IMR-90 (cell line): ENCODE measurements at regions not wholly inside any gene's neighbourhood (a gene's known extent, or its start where the extent isn't known, plus 50 kb on each side); places are given as distances from the start of the nearest gene placed in this dataset.

Source experiments
- ATAC-seq: fragments of 200-7000 bp; cut with Tn5 transposase; 2 replicates; pipeline ENCODE4 v1.9.1; 2020; ENCODE audit warnings: low read depth, mild to moderate bottlenecking, moderate library complexity
- BruUV-seq: library from RNA; stranded (reverse); fragments of 400-500 nt; replicated peaks from 2 replicates; lab custom pipeline; 2021; lab: Mats Ljungman, UMichigan
- CTCF ChIA-PET: fragments of 300-600 bp; formaldehyde crosslinking; extraction: SDS; loops from one replicate; lab custom pipeline; 2021; ENCODE audit warnings: antibody characterized with exemption; lab: Yijun Ruan, JAX
- POLR2A ChIA-PET: fragments of 300-600 bp; sonication (Branson Sonifier 250); formaldehyde crosslinking; loops from one replicate; lab custom pipeline; 2022; ENCODE audit warnings: antibody characterized with exemption; ENCODE audit not compliant: unreplicated experiment; lab: Charles Lee
- DNase-seq: peaks from one replicate; pipeline ENCODE4 v3.0.0; 2013
- H2AFZ ChIP-seq: replicated peaks from 2 replicates; pipeline ENCODE3; 2013; ENCODE audit warnings: low read length, mild to moderate bottlenecking; ENCODE audit not compliant: poor library complexity
- H2AK5ac ChIP-seq: 2 replicates; pipeline ENCODE4 v1.6.1; 2013; ENCODE audit warnings: low read depth, low read length, inconsistent platforms
- H2AK9ac ChIP-seq: replicated peaks from 2 replicates; pipeline ENCODE3; 2013; ENCODE audit warnings: mild to moderate bottlenecking, low read depth, low read length, moderate library complexity; ENCODE audit not compliant: poor library complexity
- H2BK120ac ChIP-seq: 2 replicates; pipeline ENCODE4 v1.6.1; 2013; ENCODE audit warnings: low read depth, low read length, inconsistent platforms
- H2BK15ac ChIP-seq: 3 replicates; pipeline ENCODE4 v1.6.1; 2013; ENCODE audit warnings: low read depth, low read length, inconsistent platforms
- H2BK20ac ChIP-seq: 2 replicates; pipeline ENCODE4 v1.6.1; 2013; ENCODE audit warnings: low read depth, mild to moderate bottlenecking, inconsistent platforms, low read length, moderate library complexity
- H2BK5ac ChIP-seq: 2 replicates; pipeline ENCODE4 v1.6.1; 2013; ENCODE audit warnings: mild to moderate bottlenecking, low read depth, low read length, inconsistent platforms; ENCODE audit not compliant: poor library complexity, severe bottlenecking
- H3K14ac ChIP-seq: replicated peaks from 2 replicates; pipeline ENCODE4 v1.6.1; 2013; ENCODE audit warnings: low read depth, low read length, inconsistent platforms
- H3K18ac ChIP-seq: 2 replicates; pipeline ENCODE4 v1.6.1; 2013; ENCODE audit warnings: low read depth, low read length, control low read depth
- H3K23ac ChIP-seq: 2 replicates; pipeline ENCODE4 v1.6.1; 2013; ENCODE audit warnings: low read depth, low read length, inconsistent platforms
- H3K27ac ChIP-seq: 2 replicates; pipeline ENCODE4 v1.5.1; 2013; ENCODE audit warnings: mild to moderate bottlenecking, control low read depth, low read length; ENCODE audit not compliant: insufficient read depth
- H3K27me3 ChIP-seq: 2 replicates; pipeline ENCODE4 v1.6.1; 2013; ENCODE audit warnings: low read length; ENCODE audit not compliant: control insufficient read depth, insufficient read depth
- H3K36me3 ChIP-seq: 2 replicates; pipeline ENCODE4 v1.6.1; 2013; ENCODE audit warnings: low read length, mixed read lengths; ENCODE audit not compliant: control insufficient read depth, insufficient read depth
- H3K4ac ChIP-seq: 2 replicates; pipeline ENCODE4 v1.6.1; 2013; ENCODE audit warnings: low read depth, low read length, inconsistent platforms
- H3K4me1 ChIP-seq: 2 replicates; pipeline ENCODE4 v1.6.1; 2013; ENCODE audit warnings: low read length, mixed read lengths; ENCODE audit not compliant: control insufficient read depth, insufficient read depth
- H3K4me2 ChIP-seq: 2 replicates; pipeline ENCODE4 v1.6.1; 2013; ENCODE audit warnings: low read depth, mild to moderate bottlenecking, control low read depth, low read length, moderate library complexity
- H3K4me3 ChIP-seq: 2 replicates; pipeline ENCODE4 v1.5.1; 2013; ENCODE audit warnings: low read depth, mild to moderate bottlenecking, control low read depth, low read length, moderate library complexity; ENCODE audit not compliant: insufficient read depth
- H3K56ac ChIP-seq: 2 replicates; pipeline ENCODE4 v1.6.1; 2013; ENCODE audit warnings: low read length, inconsistent platforms; ENCODE audit not compliant: insufficient read depth; ENCODE audit errors: extremely low read depth
- H3K79me1 ChIP-seq, 2 experiments: 2 replicates each; pipeline ENCODE4 v1.6.1; 2013; ENCODE audit warnings: low read length in 2 of 2, inconsistent platforms in 1 of 2, low read depth in 1 of 2
- H3K9ac ChIP-seq: 2 replicates; pipeline ENCODE4 v1.6.1; 2013; ENCODE audit warnings: low read depth, low read length, control low read depth
- H3K9me1 ChIP-seq: 2 replicates; pipeline ENCODE4 v1.6.1; 2013; ENCODE audit warnings: low read length, inconsistent platforms; ENCODE audit not compliant: insufficient read depth
- H3K9me3 ChIP-seq: 2 replicates; pipeline ENCODE4 v1.6.1; 2013; ENCODE audit warnings: low read length; ENCODE audit not compliant: control insufficient read depth, insufficient read depth
- H4K20me1 ChIP-seq: 2 replicates; pipeline ENCODE4 v1.6.1; 2013; ENCODE audit warnings: low read length, inconsistent platforms; ENCODE audit not compliant: insufficient read depth
- H4K5ac ChIP-seq: 2 replicates; pipeline ENCODE4 v1.6.1; 2013; ENCODE audit warnings: mild to moderate bottlenecking, low read depth, low read length, control low read depth
- H4K8ac ChIP-seq, 2 experiments: 2 replicates each; pipeline ENCODE4 v1.6.1; 2013; ENCODE audit warnings: low read depth in 2 of 2, low read length in 2 of 2, control low read depth in 1 of 2, inconsistent platforms in 1 of 2
- H4K91ac ChIP-seq: 2 replicates; pipeline ENCODE4 v1.6.1; 2013; ENCODE audit warnings: low read depth, low read length, inconsistent platforms; ENCODE audit not compliant: insufficient read depth
- BHLHE40 ChIP-seq: fragments of 150-350 bp; IDR thresholded peaks from 2 replicates; pipeline ENCODE4 v1.6.1; 2016; ENCODE audit warnings: mild to moderate bottlenecking, low read depth, low read length
- CEBPB ChIP-seq: IDR thresholded peaks from 2 replicates; pipeline ENCODE4 v1.6.1; 2012; ENCODE audit warnings: low read depth, low read length, improper control_type of control experiment
- CTCF ChIP-seq: conservative IDR thresholded peaks from 2 replicates; pipeline ENCODE4 v1.5.1; 2012; ENCODE audit warnings: mild to moderate bottlenecking, low read depth, low read length, improper control_type of control experiment
- FOS ChIP-seq: fragments of 150-350 bp; IDR thresholded peaks from 2 replicates; pipeline ENCODE4 v1.6.1; 2016; ENCODE audit warnings: low read depth, low read length
- MAFK ChIP-seq: IDR thresholded peaks from 2 replicates; pipeline ENCODE4 v1.6.1; 2012; ENCODE audit warnings: low read depth, low read length, improper control_type of control experiment
- MXI1 ChIP-seq: IDR thresholded peaks from 2 replicates; pipeline ENCODE4 v1.6.1; 2012; ENCODE audit warnings: low read depth, mild to moderate bottlenecking, low read length, moderate library complexity, borderline replicate concordance
- NFE2L2 ChIP-seq: fragments of 150-350 bp; IDR thresholded peaks from 2 replicates; pipeline ENCODE4 v1.6.1; 2016; ENCODE audit warnings: low read depth, mild to moderate bottlenecking, low read length
- POLR2A ChIP-seq: IDR thresholded peaks from 2 replicates; pipeline ENCODE4 v1.6.1; 2012; ENCODE audit warnings: mild to moderate bottlenecking, low read depth, low read length
- RAD21 ChIP-seq: IDR thresholded peaks from 2 replicates; pipeline ENCODE4 v1.6.1; 2012; ENCODE audit warnings: low read length, improper control_type of control experiment
- RCOR1 ChIP-seq: IDR thresholded peaks from 2 replicates; pipeline ENCODE4 v1.6.1; 2012; ENCODE audit warnings: mild to moderate bottlenecking, low read length, improper control_type of control experiment; ENCODE audit not compliant: insufficient replicate concordance
- RFX5 ChIP-seq: IDR thresholded peaks from 2 replicates; pipeline ENCODE4 v1.8.0; 2012; ENCODE audit warnings: low read depth, mild to moderate bottlenecking, low read length, moderate library complexity
- SMC3 ChIP-seq: fragments of 150-350 bp; IDR thresholded peaks from 2 replicates; pipeline ENCODE4 v1.6.1; 2016; ENCODE audit warnings: low read depth, mild to moderate bottlenecking, antibody characterized with exemption, low read length, moderate library complexity
- USF2 ChIP-seq: fragments of 150-350 bp; IDR thresholded peaks from 2 replicates; pipeline ENCODE4 v1.6.1; 2017; ENCODE audit warnings: mild to moderate bottlenecking, antibody characterized with exemption, low read length, low read depth
- WGBS, 2 experiments: methylation state at CpG; one replicate each; pipeline versions ENCODE4 v1.1.5 to v1.1.7; 2013; ENCODE audit warnings: missing lambda C conversion rate in 2 of 2; ENCODE audit not compliant: insufficient read length in 1 of 2; ENCODE audit errors: extremely low coverage in 2 of 2; 5-methylcytosine and 5-hydroxymethylcytosine counted together
- dilution Hi-C: fragments of 300-500 bp; cut with HindIII; formaldehyde crosslinking; loops from one replicate; pipeline ENCODE4 v1.14.3; 2018; ENCODE audit warnings: low sequenced_read_pairs; ENCODE audit not compliant: unreplicated experiment
- in situ Hi-C: fragments of 300-500 bp; cut with MboI; formaldehyde crosslinking; loops from 3 replicates; pipeline ENCODE4 v1.14.3; 2019; ENCODE audit warnings: low sequenced_read_pairs, inconsistent platforms, mixed read lengths
- intact Hi-C: fragments of 100-400 bp; cut with micrococcal nuclease; formaldehyde crosslinking; loops from 2 replicates; pipeline ENCODE4 v1.10.0; 2022

GRCh38 chr9:78541868-78542443 lies 245.0 kb downstream of the PSAT1 start:
- dilution Hi-C loops, result no loop called here
- CTCF ChIA-PET, result no interaction called here
- ATAC-seq, result no peak

More at GRCh38 chr9:78541868-78542443, 245.0 kb downstream of the PSAT1 start:
- no peak for TF ChIP-seq BHLHE40
- TF ChIP-seq MAFK, result no peak
- no peak for TF ChIP-seq NFE2L2
- TF ChIP-seq RCOR1, result no peak
- TF ChIP-seq POLR2A, result no peak
- no peak for TF ChIP-seq CEBPB
- no peak for TF ChIP-seq RAD21
- no peak for TF ChIP-seq CTCF
- TF ChIP-seq SMC3, result no peak
- no peak for TF ChIP-seq USF2
- no peak for TF ChIP-seq RFX5
- no peak for TF ChIP-seq MXI1
- no peak for TF ChIP-seq FOS
- no peak overlapping the region for H3K18ac ChIP-seq
- H4K5ac ChIP-seq, result no peak overlapping the region
- no peaks in the 10 kb centered on the region for H3K36me3 ChIP-seq
- no peak overlapping the region for H4K8ac ChIP-seq
- 0 out of 2 replicates have a peak, but pooled peaks cover 2% of the 10 kb centered on the region for H3K9me3 ChIP-seq
- no peak overlapping the region for H3K56ac ChIP-seq
- H3K27ac ChIP-seq, result no peak overlapping the region
- no peak overlapping the region for H3K23ac ChIP-seq
- WGBS, 2 experiments, result 100% methylated on average over 1 of the region's 9 CpGs
- peaks cover 5% of the 10 kb centered on the region for H3K4me1 ChIP-seq
- no peaks in the 10 kb centered on the region for H3K9me1 ChIP-seq
- intact Hi-C loops (no loop called here), in situ Hi-C loops (no loop called here)
- no peak overlapping the region for H2AK5ac ChIP-seq
- no peak overlapping the region for H2AK9ac ChIP-seq
- H4K20me1 ChIP-seq, result no peaks in the 10 kb centered on the region
- no peak overlapping the region for H2AFZ ChIP-seq
- H3K4ac ChIP-seq, result no peak overlapping the region
- DNase-seq, result peak; percentile 5
- POLR2A ChIA-PET, result no interaction called here
- no peak overlapping the region for H2BK20ac ChIP-seq
- H3K9ac ChIP-seq, result no peak overlapping the region
- BruUV-seq, result no TSS peak
- no peaks in the 10 kb centered on the region for H3K79me1 ChIP-seq
- H3K27me3 ChIP-seq, result peaks cover 13% of the 10 kb centered on the region
- no peak overlapping the region for H3K4me2 ChIP-seq
- no peak overlapping the region for H3K14ac ChIP-seq
- no peak overlapping the region for H3K4me3 ChIP-seq
- no peak overlapping the region for H4K91ac ChIP-seq
- H2BK15ac ChIP-seq, result no peak overlapping the region
- no peak overlapping the region for H2BK5ac ChIP-seq
- no peak overlapping the region for H2BK120ac ChIP-seq
